HL-60 (cell line): ENCODE measurements at regions not wholly inside any gene's neighbourhood (a gene's known extent, or its start where the extent isn't known, plus 50 kb on each side); places are given as distances from the start of the nearest gene placed in this dataset.

Experiments used
- DNase-seq, 2 experiments: peaks; one replicate each; pipeline ENCODE4 v3.0.0-alpha.2; 2010 to 2020; ENCODE audit warnings: low read depth in 1 of 2, low spot score in 1 of 2
- H3K27ac ChIP-seq: fragments of 250-450 bp; sonication (Bioruptor Pico); replicated peaks from 2 replicates; pipeline ENCODE4 v1.5.1; 2020; ENCODE audit warnings: mild to moderate bottlenecking, moderate library complexity
- H3K27me3 ChIP-seq: fragments of 250-450 bp; sonication (Bioruptor Pico); 2 replicates; pipeline ENCODE4 v1.5.1; 2021; ENCODE audit warnings: mild to moderate bottlenecking, moderate library complexity; ENCODE audit not compliant: insufficient read depth, poor library complexity, severe bottlenecking
- H3K4me3 ChIP-seq: replicated peaks from 2 replicates; pipeline ENCODE4 v1.5.1; 2011; ENCODE audit warnings: mild to moderate bottlenecking, control low read depth, low read length; ENCODE audit not compliant: insufficient read depth
- GABPA ChIP-seq: IDR thresholded peaks from 2 replicates; pipeline ENCODE4 v1.6.1; 2012; ENCODE audit warnings: low read depth
- POLR2AphosphoS5 ChIP-seq: IDR thresholded peaks from 2 replicates; pipeline ENCODE4 v1.6.1; 2012; ENCODE audit warnings: low read depth
- SPI1 ChIP-seq: IDR thresholded peaks from 2 replicates; pipeline ENCODE4 v1.6.1; 2012; ENCODE audit warnings: low read depth, mild to moderate bottlenecking, borderline replicate concordance
- TF ChIP-seq, protein P1 (sequence below): IDR thresholded peaks from 2 replicates; pipeline ENCODE4 v1.6.1; 2012; ENCODE audit warnings: low read depth; ENCODE audit not compliant: insufficient replicate concordance
- TF ChIP-seq, protein P2 (sequence below): IDR thresholded peaks from one replicate; pipeline ENCODE4 v1.5.1; 2011; ENCODE audit warnings: low read length, control low read depth, inconsistent platforms; ENCODE audit not compliant: insufficient read depth

DNA sequence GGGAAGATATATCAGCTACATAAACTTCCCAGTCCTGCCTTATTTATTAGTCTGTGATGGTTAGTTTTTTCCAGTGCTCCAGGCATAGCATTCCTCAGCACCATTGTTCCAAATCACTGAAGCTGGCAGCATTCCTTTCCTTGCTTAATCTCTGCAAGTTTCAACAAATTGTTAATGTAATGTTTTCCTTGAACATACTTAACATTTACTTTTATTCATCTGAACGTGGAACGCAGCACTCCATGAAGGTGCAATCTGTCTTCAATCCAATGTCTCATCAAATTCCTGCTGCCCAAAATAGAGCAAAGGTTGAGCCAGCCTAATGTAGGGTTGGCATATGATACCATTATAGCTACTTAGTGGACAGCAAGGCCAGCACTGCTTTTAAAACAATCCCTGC lies 441.1 kb upstream of the RBFOX1 start:
- no peak overlapping the region for H3K27ac ChIP-seq
- H3K27me3 ChIP-seq, result no peaks in the 10 kb centered on the region
- TF ChIP-seq SPI1 (no peak), GABPA (no peak)
- TF ChIP-seq, protein P1, sequence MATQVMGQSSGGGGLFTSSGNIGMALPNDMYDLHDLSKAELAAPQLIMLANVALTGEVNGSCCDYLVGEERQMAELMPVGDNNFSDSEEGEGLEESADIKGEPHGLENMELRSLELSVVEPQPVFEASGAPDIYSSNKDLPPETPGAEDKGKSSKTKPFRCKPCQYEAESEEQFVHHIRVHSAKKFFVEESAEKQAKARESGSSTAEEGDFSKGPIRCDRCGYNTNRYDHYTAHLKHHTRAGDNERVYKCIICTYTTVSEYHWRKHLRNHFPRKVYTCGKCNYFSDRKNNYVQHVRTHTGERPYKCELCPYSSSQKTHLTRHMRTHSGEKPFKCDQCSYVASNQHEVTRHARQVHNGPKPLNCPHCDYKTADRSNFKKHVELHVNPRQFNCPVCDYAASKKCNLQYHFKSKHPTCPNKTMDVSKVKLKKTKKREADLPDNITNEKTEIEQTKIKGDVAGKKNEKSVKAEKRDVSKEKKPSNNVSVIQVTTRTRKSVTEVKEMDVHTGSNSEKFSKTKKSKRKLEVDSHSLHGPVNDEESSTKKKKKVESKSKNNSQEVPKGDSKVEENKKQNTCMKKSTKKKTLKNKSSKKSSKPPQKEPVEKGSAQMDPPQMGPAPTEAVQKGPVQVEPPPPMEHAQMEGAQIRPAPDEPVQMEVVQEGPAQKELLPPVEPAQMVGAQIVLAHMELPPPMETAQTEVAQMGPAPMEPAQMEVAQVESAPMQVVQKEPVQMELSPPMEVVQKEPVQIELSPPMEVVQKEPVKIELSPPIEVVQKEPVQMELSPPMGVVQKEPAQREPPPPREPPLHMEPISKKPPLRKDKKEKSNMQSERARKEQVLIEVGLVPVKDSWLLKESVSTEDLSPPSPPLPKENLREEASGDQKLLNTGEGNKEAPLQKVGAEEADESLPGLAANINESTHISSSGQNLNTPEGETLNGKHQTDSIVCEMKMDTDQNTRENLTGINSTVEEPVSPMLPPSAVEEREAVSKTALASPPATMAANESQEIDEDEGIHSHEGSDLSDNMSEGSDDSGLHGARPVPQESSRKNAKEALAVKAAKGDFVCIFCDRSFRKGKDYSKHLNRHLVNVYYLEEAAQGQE, result no peak
- TF ChIP-seq, protein P2, sequence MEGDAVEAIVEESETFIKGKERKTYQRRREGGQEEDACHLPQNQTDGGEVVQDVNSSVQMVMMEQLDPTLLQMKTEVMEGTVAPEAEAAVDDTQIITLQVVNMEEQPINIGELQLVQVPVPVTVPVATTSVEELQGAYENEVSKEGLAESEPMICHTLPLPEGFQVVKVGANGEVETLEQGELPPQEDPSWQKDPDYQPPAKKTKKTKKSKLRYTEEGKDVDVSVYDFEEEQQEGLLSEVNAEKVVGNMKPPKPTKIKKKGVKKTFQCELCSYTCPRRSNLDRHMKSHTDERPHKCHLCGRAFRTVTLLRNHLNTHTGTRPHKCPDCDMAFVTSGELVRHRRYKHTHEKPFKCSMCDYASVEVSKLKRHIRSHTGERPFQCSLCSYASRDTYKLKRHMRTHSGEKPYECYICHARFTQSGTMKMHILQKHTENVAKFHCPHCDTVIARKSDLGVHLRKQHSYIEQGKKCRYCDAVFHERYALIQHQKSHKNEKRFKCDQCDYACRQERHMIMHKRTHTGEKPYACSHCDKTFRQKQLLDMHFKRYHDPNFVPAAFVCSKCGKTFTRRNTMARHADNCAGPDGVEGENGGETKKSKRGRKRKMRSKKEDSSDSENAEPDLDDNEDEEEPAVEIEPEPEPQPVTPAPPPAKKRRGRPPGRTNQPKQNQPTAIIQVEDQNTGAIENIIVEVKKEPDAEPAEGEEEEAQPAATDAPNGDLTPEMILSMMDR, result no peak
- no peak for DNase-seq
- no peak overlapping the region for H3K4me3 ChIP-seq

DNA sequence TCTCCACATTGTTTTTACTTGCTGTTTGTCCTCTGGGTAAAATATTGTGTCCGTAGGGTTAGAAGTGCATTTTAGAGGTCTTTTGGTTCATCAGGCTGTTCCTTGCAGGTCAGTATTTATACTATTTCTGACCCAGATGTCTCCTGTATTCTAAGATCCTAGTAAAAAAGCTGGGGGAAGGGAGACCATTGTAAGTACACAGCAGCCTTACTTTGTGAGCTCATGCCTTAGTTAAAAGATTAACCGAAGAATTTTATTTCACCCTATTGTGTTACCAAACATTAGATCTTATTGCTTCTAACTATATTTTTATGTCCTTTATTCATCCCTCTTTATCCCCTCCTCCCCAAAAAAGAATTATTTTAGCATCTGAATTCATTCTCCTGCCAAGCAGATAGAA lies 444.1 kb upstream of the RBFOX1 start:
- Histone ChIP-seq H3K27me3 (no peaks in the 10 kb centered on the region), H3K4me3 (no peak overlapping the region), H3K27ac (no peak overlapping the region)
- TF ChIP-seq, protein P1, result no peak
- no peak for TF ChIP-seq GABPA
- TF ChIP-seq POLR2AphosphoS5, result no peak
- TF ChIP-seq, protein P2, result no peak
- TF ChIP-seq SPI1, result no peak
- no peak for DNase-seq

DNA sequence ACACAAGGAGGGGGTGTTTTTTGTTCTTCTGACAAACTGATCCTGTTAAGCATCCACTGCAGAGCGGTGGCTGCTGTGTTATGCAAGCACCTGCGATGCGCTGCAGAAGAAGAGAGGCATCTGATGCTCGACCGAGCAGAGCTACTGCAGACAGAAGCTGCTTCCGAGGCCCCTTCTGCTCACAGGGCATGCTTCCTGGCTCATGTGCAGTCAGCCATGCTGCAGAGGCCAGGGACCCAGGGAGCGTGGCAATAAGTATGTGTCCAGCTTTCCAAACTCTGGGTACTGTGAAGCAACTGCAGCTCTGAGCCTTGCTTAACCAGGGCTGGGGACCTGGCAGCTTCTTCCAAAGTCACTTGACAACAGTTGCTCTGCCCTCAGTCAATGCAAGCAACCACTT lies 448.6 kb upstream of the RBFOX1 start:
- no peak for TF ChIP-seq SPI1
- TF ChIP-seq POLR2AphosphoS5, result no peak
- no peak for TF ChIP-seq GABPA
- TF ChIP-seq, protein P2, result no peak
- TF ChIP-seq, protein P1, result no peak
- H3K4me3 ChIP-seq, result no peak overlapping the region
- no peaks in the 10 kb centered on the region for H3K27me3 ChIP-seq
- no peak for DNase-seq
- H3K27ac ChIP-seq, result no peak overlapping the region
